A549 (cell line): ENCODE measurements at regions not wholly inside any gene's neighbourhood (a gene's known extent, or its start where the extent isn't known, plus 50 kb on each side); places are given as distances from the start of the nearest gene placed in this dataset.

Experiments used
- ATAC-seq, 2 experiments: fragments of 200-7000 bp in 1 of 2; fragments of >200 bp in 1 of 2; cut with Nextera tagmentation in 1 of 2; cut with Tn5 transposase in 1 of 2; 3 replicates each; pipeline versions ENCODE4 v1.8.0 to v1.9.1; 2018 to 2020; ENCODE audit warnings: mild to moderate bottlenecking in 1 of 2, moderate library complexity in 1 of 2
- CTCF ChIA-PET: fragments of 300-600 bp; sonication (Branson Sonifier 250); formaldehyde crosslinking; extraction: SDS; loops from one replicate; lab custom pipeline; 2021; ENCODE audit warnings: antibody characterized with exemption, inconsistent platforms; lab: Yijun Ruan, JAX
- POLR2A ChIA-PET: fragments of 350-600 bp; formaldehyde crosslinking; extraction: SDS; loops from one replicate; lab custom pipeline; 2021; ENCODE audit warnings: antibody characterized with exemption, inconsistent platforms; lab: Yijun Ruan, JAX
- DNase-seq, 2 experiments: peaks; one replicate each; pipeline versions ENCODE4 v3.0.0 to v3.0.0-alpha.2; 2011 to 2016; ENCODE audit warnings: low read depth in 1 of 2, low spot score in 1 of 2
- FAIRE-seq: peaks from 2 replicates; lab custom pipeline; 2011; peaks lifted over from hg19 to GRCh38; lab: Jason Lieb, UNC
- H3K27ac ChIP-seq, 2 experiments: fragments of >200 bp; sonication (Bioruptor Twin); formaldehyde crosslinking; 3 replicates each; pipeline ENCODE4 v1.5.1; 2016 to 2017
- H3K4me1 ChIP-seq: fragments of >200 bp; sonication (Bioruptor Twin); formaldehyde crosslinking; 3 replicates; pipeline ENCODE4 v1.6.1; 2016
- H3K4me2 ChIP-seq: fragments of >200 bp; sonication (Bioruptor Twin); formaldehyde crosslinking; 3 replicates; pipeline ENCODE4 v1.6.1; 2016
- H3K4me3 ChIP-seq: fragments of >200 bp; sonication (Bioruptor Twin); formaldehyde crosslinking; 3 replicates; pipeline ENCODE4 v1.5.1; 2016
- H3K9me3 ChIP-seq: fragments of >200 bp; sonication (Bioruptor Twin); formaldehyde crosslinking; 3 replicates; pipeline ENCODE4 v1.6.1; 2016
- BCL3 ChIP-seq: fragments of >200 bp; sonication (Bioruptor Twin); formaldehyde crosslinking; IDR thresholded peaks from 3 replicates; pipeline ENCODE4 v1.6.1; 2016
- BHLHE40 ChIP-seq: IDR thresholded peaks from 2 replicates; pipeline ENCODE4 v1.6.1; 2012; ENCODE audit warnings: low read depth, low read length, inconsistent platforms
- CBX2 ChIP-seq: fragments of 200-600 bp; sonication (generic); IDR thresholded peaks from 2 replicates; pipeline ENCODE4 v1.6.1; 2016; ENCODE audit warnings: low read depth, mild to moderate bottlenecking, borderline replicate concordance
- CBX8 ChIP-seq: fragments of 200-600 bp; sonication (generic); IDR thresholded peaks from 2 replicates; pipeline ENCODE4 v1.6.1; 2016
- CHD2 ChIP-seq: fragments of 150-350 bp; IDR thresholded peaks from 2 replicates; pipeline ENCODE4 v1.6.1; 2014; ENCODE audit warnings: low read length; ENCODE audit not compliant: partially characterized antibody
- CHD4 ChIP-seq: fragments of 200-600 bp; sonication (generic); IDR thresholded peaks from 2 replicates; pipeline ENCODE4 v1.6.1; 2016; ENCODE audit warnings: antibody characterized with exemption, mild to moderate bottlenecking, borderline replicate concordance
- EHF ChIP-seq: fragments of 250-450 bp; sonication (Bioruptor Pico); IDR thresholded peaks from 2 replicates; pipeline ENCODE4 v1.5.0; 2020; ENCODE audit warnings: mild to moderate bottlenecking
- EP300 ChIP-seq, 2 experiments: fragments of >200 bp; sonication (Bioruptor Twin); formaldehyde crosslinking; IDR thresholded peaks; 2 replicates in 1 of 2; 3 replicates in 1 of 2; pipeline ENCODE4 v1.6.1; 2016 to 2017
- ESRRA ChIP-seq: fragments of 150-350 bp; IDR thresholded peaks from 2 replicates; pipeline ENCODE4 v1.6.1; 2014; ENCODE audit warnings: mild to moderate bottlenecking, low read length, borderline replicate concordance
- FOSB ChIP-seq: fragments of 250-450 bp; sonication (Bioruptor Pico); IDR thresholded peaks from 2 replicates; pipeline ENCODE4 v1.5.0; 2020; ENCODE audit warnings: mild to moderate bottlenecking, moderate library complexity
- FOSL2 ChIP-seq, 2 experiments: fragments of 450-650 bp in 1 of 2; fragments of >200 bp in 1 of 2; sonication (Bioruptor Twin) in 1 of 2; formaldehyde crosslinking; IDR thresholded peaks; 2 replicates each; pipeline versions ENCODE4 v1.5.0 to v1.6.1; 2016 to 2020; ENCODE audit warnings: mild to moderate bottlenecking in 1 of 2, moderate library complexity in 1 of 2
- HDAC2 ChIP-seq: fragments of 200-600 bp; sonication (generic); IDR thresholded peaks from 2 replicates; pipeline ENCODE4 v1.6.1; 2016
- KDM1A ChIP-seq: fragments of 200-600 bp; sonication (generic); IDR thresholded peaks from 2 replicates; pipeline ENCODE4 v1.6.1; 2016; ENCODE audit warnings: low read depth, mild to moderate bottlenecking
- MAZ ChIP-seq: fragments of 150-350 bp; IDR thresholded peaks from 2 replicates; pipeline ENCODE4 v1.6.1; 2014; ENCODE audit warnings: antibody characterized with exemption, low read depth, low read length, borderline replicate concordance
- PHF8 ChIP-seq: fragments of 200-600 bp; sonication (generic); IDR thresholded peaks from 2 replicates; pipeline ENCODE4 v1.6.1; 2016; ENCODE audit warnings: low read depth, mild to moderate bottlenecking, antibody characterized with exemption, moderate library complexity, borderline replicate concordance
- POLR2A ChIP-seq: IDR thresholded peaks from 2 replicates; pipeline ENCODE4 v1.6.1; 2012; ENCODE audit warnings: mild to moderate bottlenecking, low read length
- RAD21 ChIP-seq, 2 experiments: fragments of >200 bp in 1 of 2; sonication (Bioruptor Twin) in 1 of 2; formaldehyde crosslinking in 1 of 2; IDR thresholded peaks in 1 of 2; conservative IDR thresholded peaks in 1 of 2; 2 replicates in 1 of 2; 3 replicates in 1 of 2; pipeline ENCODE4 v1.6.1; 2012 to 2018; ENCODE audit warnings: inconsistent platforms in 1 of 2
- RARB ChIP-seq: fragments of 250-450 bp; sonication (Bioruptor Pico); IDR thresholded peaks from 2 replicates; pipeline ENCODE4 v1.8.0; 2021; ENCODE audit warnings: mild to moderate bottlenecking, moderate library complexity
- RNF2 ChIP-seq: fragments of 200-600 bp; sonication (generic); IDR thresholded peaks from 2 replicates; pipeline ENCODE4 v1.6.1; 2016; ENCODE audit warnings: low read depth, mild to moderate bottlenecking, antibody characterized with exemption, moderate library complexity, borderline replicate concordance
- SREBF2 ChIP-seq: fragments of 450-650 bp; IDR thresholded peaks from 2 replicates; pipeline ENCODE4 v1.6.1; 2014; ENCODE audit warnings: mild to moderate bottlenecking, moderate library complexity
- USF2 ChIP-seq: fragments of 450-650 bp; IDR thresholded peaks from 2 replicates; pipeline ENCODE4 v1.6.1; 2014; ENCODE audit warnings: antibody characterized with exemption
- ZSCAN20 ChIP-seq: fragments of 250-450 bp; sonication (Bioruptor Pico); IDR thresholded peaks from 2 replicates; pipeline ENCODE4 v1.8.0; 2022; ENCODE audit warnings: mild to moderate bottlenecking, moderate library complexity
- WGBS: methylation state at CpG from one replicate; pipeline ENCODE4 v1.1.6; 2017; ENCODE audit errors: missing lambda C conversion rate; 5-methylcytosine and 5-hydroxymethylcytosine counted together
- TF ChIP-seq, protein P1 (sequence below): IDR thresholded peaks from 2 replicates; pipeline ENCODE4 v1.6.1; 2012
- TF ChIP-seq, protein P2 (sequence below): fragments of 250-450 bp; sonication (Bioruptor Pico); IDR thresholded peaks from 2 replicates; pipeline ENCODE4 v1.5.0; 2021; ENCODE audit warnings: mild to moderate bottlenecking, moderate library complexity, borderline replicate concordance

- no peak overlapping the region for H3K4me2 ChIP-seq
- POLR2A ChIA-PET: no interaction called here
- CTCF ChIA-PET: interaction anchor here (0.5 kb wide), 1 partner anchor 1017 kb away, joined by 5 read pairs; no protein-coding TSS in a partner anchor
- TF ChIP-seq USF2: no peak
- TF ChIP-seq BCL3: no peak
- no peak for TF ChIP-seq KDM1A
- no peak for TF ChIP-seq PHF8
- TF ChIP-seq CBX2: no peak
- TF ChIP-seq CHD2: no peak
- TF ChIP-seq CHD4: no peak
- TF ChIP-seq ZSCAN20 (CRISPR knock-in tag): no peak
- TF ChIP-seq, protein P1, sequence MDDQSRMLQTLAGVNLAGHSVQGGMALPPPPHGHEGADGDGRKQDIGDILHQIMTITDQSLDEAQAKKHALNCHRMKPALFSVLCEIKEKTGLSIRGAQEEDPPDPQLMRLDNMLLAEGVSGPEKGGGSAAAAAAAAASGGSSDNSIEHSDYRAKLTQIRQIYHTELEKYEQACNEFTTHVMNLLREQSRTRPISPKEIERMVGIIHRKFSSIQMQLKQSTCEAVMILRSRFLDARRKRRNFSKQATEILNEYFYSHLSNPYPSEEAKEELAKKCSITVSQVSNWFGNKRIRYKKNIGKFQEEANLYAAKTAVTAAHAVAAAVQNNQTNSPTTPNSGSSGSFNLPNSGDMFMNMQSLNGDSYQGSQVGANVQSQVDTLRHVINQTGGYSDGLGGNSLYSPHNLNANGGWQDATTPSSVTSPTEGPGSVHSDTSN: no peak
- TF ChIP-seq EP300 (IDR thresholded peaks at IDR 0.05): no peak
- TF ChIP-seq, protein P2, sequence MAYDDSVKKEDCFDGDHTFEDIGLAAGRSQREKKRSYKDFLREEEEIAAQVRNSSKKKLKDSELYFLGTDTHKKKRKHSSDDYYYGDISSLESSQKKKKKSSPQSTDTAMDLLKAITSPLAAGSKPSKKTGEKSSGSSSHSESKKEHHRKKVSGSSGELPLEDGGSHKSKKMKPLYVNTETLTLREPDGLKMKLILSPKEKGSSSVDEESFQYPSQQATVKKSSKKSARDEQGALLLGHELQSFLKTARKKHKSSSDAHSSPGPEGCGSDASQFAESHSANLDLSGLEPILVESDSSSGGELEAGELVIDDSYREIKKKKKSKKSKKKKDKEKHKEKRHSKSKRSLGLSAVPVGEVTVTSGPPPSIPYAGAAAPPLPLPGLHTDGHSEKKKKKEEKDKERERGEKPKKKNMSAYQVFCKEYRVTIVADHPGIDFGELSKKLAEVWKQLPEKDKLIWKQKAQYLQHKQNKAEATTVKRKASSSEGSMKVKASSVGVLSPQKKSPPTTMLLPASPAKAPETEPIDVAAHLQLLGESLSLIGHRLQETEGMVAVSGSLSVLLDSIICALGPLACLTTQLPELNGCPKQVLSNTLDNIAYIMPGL: no peak
- TF ChIP-seq FOSB (CRISPR knock-in tag): no peak
- TF ChIP-seq, all 56 proteins: peak for 0
- Histone ChIP-seq H3K4me3 (no peak overlapping the region), H3K27ac (no peak overlapping the region), H3K4me1 (no peaks in the 10 kb centered on the region), H3K9me3 (no peaks in the 10 kb centered on the region)
- ATAC-seq: no peak
- WGBS: 11% methylated on average over 4 of the region's 4 CpGs
- FAIRE-seq: no peak
- no peak for DNase-seq
Observed at GRCh38 chr10:2144584-2144983, 407.3 kb upstream of the ADARB2 start.

DNA sequence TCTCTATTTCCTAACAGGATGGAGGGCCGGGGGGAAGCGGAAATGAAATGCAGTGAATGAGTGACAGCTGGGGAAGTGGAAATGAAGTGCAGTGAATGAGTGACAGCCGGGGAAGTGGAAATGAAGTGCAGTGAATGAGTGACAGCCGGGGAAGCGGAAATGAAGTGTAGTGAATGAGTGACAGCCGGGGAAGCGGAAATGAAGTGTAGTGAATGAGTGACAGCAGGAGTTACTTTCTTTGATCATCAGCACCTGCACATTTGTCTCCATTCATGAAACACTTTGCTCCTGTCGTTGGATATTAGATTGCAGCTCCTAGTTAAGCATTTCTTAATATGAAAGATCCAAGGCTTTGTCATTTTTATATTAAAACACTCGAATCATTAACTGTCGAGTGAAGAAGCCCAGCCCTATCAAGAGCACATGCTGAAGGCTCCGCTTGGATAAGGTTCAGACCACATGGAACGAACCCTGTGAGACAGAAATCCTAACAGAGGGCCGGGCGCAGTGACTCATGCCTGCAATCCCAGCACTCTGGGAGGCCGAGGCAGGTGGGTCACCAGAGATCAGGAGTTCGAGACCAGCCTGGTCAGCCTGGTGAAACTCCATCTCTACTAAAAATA, 406.0 kb upstream of the ADARB2 start:
- CTCF ChIA-PET: no interaction called here
- 21% methylated on average over 12 of the region's 16 CpGs for WGBS
- POLR2A ChIA-PET: no interaction called here
- no peak for FAIRE-seq
- Histone ChIP-seq H3K4me1 (no peaks in the 10 kb centered on the region), H3K27ac (no peak overlapping the region), H3K4me2 (no peak overlapping the region), H3K4me3 (no peak overlapping the region), H3K9me3 (no peaks in the 10 kb centered on the region)
- TF ChIP-seq EHF (CRISPR knock-in tag): no peak
- no peak for TF ChIP-seq SREBF2
- no peak for TF ChIP-seq FOSB (CRISPR knock-in tag)
- TF ChIP-seq ESRRA: no peak
- no peak for TF ChIP-seq ZSCAN20 (CRISPR knock-in tag)
- no peak for TF ChIP-seq CBX8
- TF ChIP-seq PHF8: no peak
- TF ChIP-seq RAD21 (conservative IDR thresholded peaks at IDR 0.05 in 1 of 2, IDR thresholded peaks at IDR 0.05 in 1 of 2): no peak
- TF ChIP-seq CHD2: no peak
- no peak for TF ChIP-seq BHLHE40
- TF ChIP-seq MAZ: no peak
- TF ChIP-seq RARB (CRISPR knock-in tag): no peak
- TF ChIP-seq HDAC2: no peak
- TF ChIP-seq RNF2: no peak
- no peak for TF ChIP-seq POLR2A
- TF ChIP-seq FOSL2 (IDR thresholded peaks at IDR 0.05): no peak
- no peak for TF ChIP-seq FOSL2 (CRISPR knock-in tag; IDR thresholded peaks at IDR 0.05)
- DNase-seq: no peak
- ATAC-seq: no peak
